ENCODE measurements at regions not wholly inside any gene's neighbourhood (a gene's known extent, or its start where the extent isn't known, plus 50 kb on each side); places are given as distances from the start of the nearest gene placed in this dataset.
A peak's percentile ranks its signal among the peaks of the same experiment; 100 is the strongest.

- WGBS (ENCODE audit: insufficient coverage): 95% methylated on average over 2 of the region's 2 CpGs
- Mint-ChIP-seq H3K27me3 (ENCODE audit: low read depth in 2 of 2) (peaks cover 7 to 16% of the 10 kb centered on the region in 2 donors), H3K36me3 (no peaks in the 10 kb centered on the region), H3K9me3 (peaks cover 0 to 2% of the 10 kb centered on the region in 2 donors), H3K4me1 (peaks cover 11 to 12% of the 10 kb centered on the region in 2 donors), H3K4me3 (no peak overlapping the region), H3K27ac (no peak overlapping the region)
- TF ChIP-seq CTCF (IDR thresholded peaks at IDR 0.05): no peak
- DNase-seq (no peak), ATAC-seq (no peak)
- Histone ChIP-seq H3K4me3 (ENCODE audit: low read length) (no peak overlapping the region), H3K27me3 (ENCODE audit: control insufficient read depth, insufficient read depth, low read length) (peaks cover 2% of the 10 kb centered on the region), H3K27ac (ENCODE audit: low read length) (no peak overlapping the region), H3K4me1 (ENCODE audit: control insufficient read depth, insufficient read depth, low read length) (peaks cover 10% of the 10 kb centered on the region), H3K36me3 (ENCODE audit: control insufficient read depth, insufficient read depth, low read length) (no peaks in the 10 kb centered on the region), H3K9me3 (ENCODE audit: control insufficient read depth, insufficient read depth, low read length) (no peaks in the 10 kb centered on the region)
- intact Hi-C loops (cut with micrococcal nuclease): no loop called here
Observed at GRCh38 chr9:95763983-95764382, 111.5 kb upstream of the ERCC6L2 start.

GRCh38 chr9:95763006-95763405 lies 112.5 kb upstream of the ERCC6L2 start:
- H3K9me3 Mint-ChIP-seq: peaks cover 0 to 2% of the 10 kb centered on the region in 2 donors
- H3K27ac Mint-ChIP-seq: no peak overlapping the region
- Histone ChIP-seq H3K9me3 (ENCODE audit: control insufficient read depth, insufficient read depth, low read length) (no peaks in the 10 kb centered on the region), H3K27ac (ENCODE audit: low read length) (no peak overlapping the region), H3K27me3 (ENCODE audit: control insufficient read depth, insufficient read depth, low read length) (peaks cover 2% of the 10 kb centered on the region), H3K4me3 (ENCODE audit: low read length) (no peak overlapping the region), H3K36me3 (ENCODE audit: control insufficient read depth, insufficient read depth, low read length) (no peaks in the 10 kb centered on the region), H3K4me1 (ENCODE audit: control insufficient read depth, insufficient read depth, low read length) (peaks cover 10% of the 10 kb centered on the region)
- no peak for TF ChIP-seq CTCF (IDR thresholded peaks at IDR 0.05)
- intact Hi-C loops (cut with micrococcal nuclease): no loop called here
- peaks cover 11 to 12% of the 10 kb centered on the region in 2 donors for H3K4me1 Mint-ChIP-seq
- H3K4me3 Mint-ChIP-seq: no peak overlapping the region
- WGBS (ENCODE audit: insufficient coverage): 96% methylated on average over 3 of the region's 3 CpGs
- ATAC-seq: no peak
- peaks cover 7 to 19% of the 10 kb centered on the region in 2 donors for H3K27me3 Mint-ChIP-seq (ENCODE audit: low read depth in 2 of 2)
- no peaks in the 10 kb centered on the region for H3K36me3 Mint-ChIP-seq
- DNase-seq: no peak

- WGBS (ENCODE audit: insufficient coverage): 41% methylated on average over 5 of the region's 6 CpGs
- TF ChIP-seq CTCF (IDR thresholded peaks at IDR 0.05): no peak
- Mint-ChIP-seq H3K9me3 (peaks cover 0 to 2% of the 10 kb centered on the region in 2 donors), H3K27me3 (ENCODE audit: low read depth in 2 of 2) (peaks cover 7 to 16% of the 10 kb centered on the region in 2 donors), H3K27ac (no peak overlapping the region), H3K36me3 (no peaks in the 10 kb centered on the region), H3K4me3 (no peak overlapping the region), H3K4me1 (peaks cover 11 to 12% of the 10 kb centered on the region in 2 donors)
- no peak overlapping the region for H3K4me3 ChIP-seq (ENCODE audit: low read length)
- no peaks in the 10 kb centered on the region for H3K36me3 ChIP-seq (ENCODE audit: control insufficient read depth, insufficient read depth, low read length)
- no peaks in the 10 kb centered on the region for H3K9me3 ChIP-seq (ENCODE audit: control insufficient read depth, insufficient read depth, low read length)
- DNase-seq (peak in 1 of 2 donors; percentile 16), ATAC-seq (peak; percentile 54 to 95 (median 58))
- no peak overlapping the region for H3K27ac ChIP-seq (ENCODE audit: low read length)
- intact Hi-C loops (cut with micrococcal nuclease): no loop called here
- H3K4me1 ChIP-seq (ENCODE audit: control insufficient read depth, insufficient read depth, low read length): peaks cover 10% of the 10 kb centered on the region
- H3K27me3 ChIP-seq (ENCODE audit: control insufficient read depth, insufficient read depth, low read length): peaks cover 2% of the 10 kb centered on the region
Observed at GRCh38 chr9:95762322-95762721, 113.2 kb upstream of the ERCC6L2 start.

- no peak overlapping the region for H3K27ac Mint-ChIP-seq
- H3K4me1 Mint-ChIP-seq: peaks cover 11 to 12% of the 10 kb centered on the region in 2 donors
- no peak overlapping the region for H3K27ac ChIP-seq (ENCODE audit: low read length)
- H3K4me1 ChIP-seq (ENCODE audit: control insufficient read depth, insufficient read depth, low read length): peaks cover 10% of the 10 kb centered on the region
- H3K4me3 ChIP-seq (ENCODE audit: low read length): no peak overlapping the region
- TF ChIP-seq CTCF (IDR thresholded peaks at IDR 0.05): no peak
- no peaks in the 10 kb centered on the region for H3K9me3 ChIP-seq (ENCODE audit: control insufficient read depth, insufficient read depth, low read length)
- intact Hi-C loops (cut with micrococcal nuclease): no loop called here
- H3K9me3 Mint-ChIP-seq: peaks cover 0 to 2% of the 10 kb centered on the region in 2 donors
- H3K27me3 Mint-ChIP-seq (ENCODE audit: low read depth in 2 of 2): peaks cover 7 to 18% of the 10 kb centered on the region in 2 donors
- WGBS (ENCODE audit: insufficient coverage): 93% methylated on average over 8 of the region's 8 CpGs
- H3K36me3 Mint-ChIP-seq: no peaks in the 10 kb centered on the region
- H3K4me3 Mint-ChIP-seq: no peak overlapping the region
- no peak for ATAC-seq
- DNase-seq: no peak
- H3K36me3 ChIP-seq (ENCODE audit: control insufficient read depth, insufficient read depth, low read length): no peaks in the 10 kb centered on the region
- H3K27me3 ChIP-seq (ENCODE audit: control insufficient read depth, insufficient read depth, low read length): peaks cover 2% of the 10 kb centered on the region
Observed at GRCh38 chr9:95760791-95761190, 114.7 kb upstream of the ERCC6L2 start.
